Panc1 (cell line): ENCODE measurements at regions not wholly inside any gene's neighbourhood (a gene's known extent, or its start where the extent isn't known, plus 50 kb on each side); places are given as distances from the start of the nearest gene placed in this dataset.
A peak's percentile ranks its signal among the peaks of the same experiment; 100 is the strongest.

Source experiments
- ATAC-seq: fragments of 200-7000 bp; cut with Tn5 transposase; 2 replicates; pipeline ENCODE4 v1.9.1; 2020; ENCODE audit warnings: mild to moderate bottlenecking, moderate library complexity
- BruUV-seq: library from RNA; stranded (reverse); fragments of 400-500 nt; replicated peaks from 2 replicates; lab custom pipeline; 2021; lab: Mats Ljungman, UMichigan
- CTCF ChIA-PET: fragments of 300-600 bp; sonication (Branson Sonifier 250); formaldehyde crosslinking; loops from one replicate; lab custom pipeline; 2022; ENCODE audit warnings: antibody characterized with exemption; lab: Charles Lee
- POLR2A ChIA-PET: fragments of 300-600 bp; sonication (Branson Sonifier 250); formaldehyde crosslinking; loops from one replicate; lab custom pipeline; 2022; ENCODE audit warnings: antibody characterized with exemption; lab: Charles Lee
- DNase-seq: peaks from one replicate; pipeline ENCODE4 v3.0.0-alpha.2; 2010; ENCODE audit warnings: low read depth, low spot score
- H3K27ac ChIP-seq: 2 replicates; pipeline ENCODE4 v1.5.1; 2011; ENCODE audit warnings: mild to moderate bottlenecking, low read length, inconsistent platforms
- H3K27me3 ChIP-seq: fragments of 200-500 bp; sonication (Bioruptor generic); 2 replicates; pipeline ENCODE4 v1.6.0; 2014; ENCODE audit warnings: low read length, inconsistent platforms; ENCODE audit not compliant: control insufficient read depth, insufficient read depth
- H3K36me3 ChIP-seq: fragments of 200-500 bp; sonication (Bioruptor generic); 2 replicates; pipeline ENCODE4 v1.5.1; 2014; ENCODE audit warnings: inconsistent platforms, mild to moderate bottlenecking, low read length, moderate library complexity; ENCODE audit not compliant: control insufficient read depth, insufficient read depth
- H3K4me1 ChIP-seq: 2 replicates; pipeline ENCODE4 v1.5.1; 2011; ENCODE audit warnings: inconsistent platforms, mild to moderate bottlenecking, low read length, moderate library complexity; ENCODE audit not compliant: control insufficient read depth, insufficient read depth
- H3K4me3 ChIP-seq, 2 experiments: 2 replicates each; pipeline ENCODE4 v1.5.1; 2011 to 2012; ENCODE audit warnings: low read depth in 2 of 2, low read length in 2 of 2, mild to moderate bottlenecking in 2 of 2, inconsistent platforms in 1 of 2, moderate library complexity in 1 of 2
- H3K9me3 ChIP-seq: fragments of 200-500 bp; sonication (Bioruptor generic); 2 replicates; pipeline ENCODE4 v1.5.1; 2014; ENCODE audit warnings: low read depth, mild to moderate bottlenecking, inconsistent platforms, low read length, moderate library complexity; ENCODE audit not compliant: control insufficient read depth, insufficient read depth
- POLR2AphosphoS5 ChIP-seq: IDR thresholded peaks from 2 replicates; pipeline ENCODE4 v1.6.1; 2012; ENCODE audit warnings: mild to moderate bottlenecking, low read depth, low read length, moderate library complexity
- SIN3A ChIP-seq: IDR thresholded peaks from 2 replicates; pipeline ENCODE4 v1.6.1; 2012; ENCODE audit warnings: low read depth, mild to moderate bottlenecking, low read length, moderate library complexity, borderline replicate concordance; ENCODE audit not compliant: insufficient read depth
- TCF7L2 ChIP-seq: IDR thresholded peaks from 2 replicates; pipeline ENCODE4 v1.6.1; 2011; ENCODE audit warnings: mild to moderate bottlenecking, low read depth, low read length, inconsistent platforms
- in situ Hi-C: cut with HindIII; loops from 2 replicates; pipeline ENCODE4 v1.10.0; 2016; ENCODE audit warnings: low sequenced_read_pairs, low pct_unique_long_range_greater_than_20kb
- intact Hi-C: fragments of 100-400 bp; cut with micrococcal nuclease; formaldehyde crosslinking; loops from one replicate; pipeline ENCODE4 v1.10.0; 2022; ENCODE audit not compliant: unreplicated experiment
- TF ChIP-seq, protein P1 (sequence below): fragments of 450-650 bp; IDR thresholded peaks from 2 replicates; pipeline ENCODE4 v1.5.1; 2017; ENCODE audit warnings: mild to moderate bottlenecking
- TF ChIP-seq, protein P2 (sequence below), 2 experiments: IDR thresholded peaks; 2 replicates each; pipeline ENCODE4 v1.6.1; 2011 to 2012; ENCODE audit warnings: low read depth in 2 of 2, control low read depth in 1 of 2, low read length in 1 of 2, mild to moderate bottlenecking in 1 of 2, moderate library complexity in 1 of 2; ENCODE audit not compliant: insufficient read depth in 1 of 2

DNA sequence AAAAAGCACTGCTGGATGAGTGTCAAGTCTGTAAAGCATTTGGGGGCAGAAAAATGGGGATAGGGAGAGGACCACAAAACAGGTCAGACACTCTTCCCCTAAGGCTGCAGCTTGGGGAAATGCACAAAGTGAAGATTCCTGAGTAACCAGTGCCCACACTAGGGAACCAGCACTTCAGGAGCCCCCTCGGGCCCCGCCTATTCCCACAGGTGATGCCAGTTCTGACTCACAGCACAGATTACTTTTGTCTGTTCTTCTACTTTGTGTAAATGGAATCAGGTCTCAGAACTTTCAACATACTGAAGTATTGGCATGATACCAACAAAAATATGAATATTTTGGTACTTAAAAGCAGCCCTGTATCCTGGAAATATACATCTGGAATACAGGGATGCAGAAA lies 112.5 kb downstream of the ADRA2C start:
- ChIA-PET CTCF (no interaction called here), POLR2A (interaction anchor here (0.7 kb wide), 1 partner anchor 43 kb away, joined by 3 read pairs; no protein-coding TSS in a partner anchor)
- in situ Hi-C loops (no loop called here), intact Hi-C loops (loop anchor here (10.0 kb wide), 1 partner anchor 314 kb away; no protein-coding TSS in a partner anchor)
- TF ChIP-seq SIN3A, result no peak
- TF ChIP-seq, protein P1, sequence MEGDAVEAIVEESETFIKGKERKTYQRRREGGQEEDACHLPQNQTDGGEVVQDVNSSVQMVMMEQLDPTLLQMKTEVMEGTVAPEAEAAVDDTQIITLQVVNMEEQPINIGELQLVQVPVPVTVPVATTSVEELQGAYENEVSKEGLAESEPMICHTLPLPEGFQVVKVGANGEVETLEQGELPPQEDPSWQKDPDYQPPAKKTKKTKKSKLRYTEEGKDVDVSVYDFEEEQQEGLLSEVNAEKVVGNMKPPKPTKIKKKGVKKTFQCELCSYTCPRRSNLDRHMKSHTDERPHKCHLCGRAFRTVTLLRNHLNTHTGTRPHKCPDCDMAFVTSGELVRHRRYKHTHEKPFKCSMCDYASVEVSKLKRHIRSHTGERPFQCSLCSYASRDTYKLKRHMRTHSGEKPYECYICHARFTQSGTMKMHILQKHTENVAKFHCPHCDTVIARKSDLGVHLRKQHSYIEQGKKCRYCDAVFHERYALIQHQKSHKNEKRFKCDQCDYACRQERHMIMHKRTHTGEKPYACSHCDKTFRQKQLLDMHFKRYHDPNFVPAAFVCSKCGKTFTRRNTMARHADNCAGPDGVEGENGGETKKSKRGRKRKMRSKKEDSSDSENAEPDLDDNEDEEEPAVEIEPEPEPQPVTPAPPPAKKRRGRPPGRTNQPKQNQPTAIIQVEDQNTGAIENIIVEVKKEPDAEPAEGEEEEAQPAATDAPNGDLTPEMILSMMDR, result no peak
- TF ChIP-seq, protein P2, sequence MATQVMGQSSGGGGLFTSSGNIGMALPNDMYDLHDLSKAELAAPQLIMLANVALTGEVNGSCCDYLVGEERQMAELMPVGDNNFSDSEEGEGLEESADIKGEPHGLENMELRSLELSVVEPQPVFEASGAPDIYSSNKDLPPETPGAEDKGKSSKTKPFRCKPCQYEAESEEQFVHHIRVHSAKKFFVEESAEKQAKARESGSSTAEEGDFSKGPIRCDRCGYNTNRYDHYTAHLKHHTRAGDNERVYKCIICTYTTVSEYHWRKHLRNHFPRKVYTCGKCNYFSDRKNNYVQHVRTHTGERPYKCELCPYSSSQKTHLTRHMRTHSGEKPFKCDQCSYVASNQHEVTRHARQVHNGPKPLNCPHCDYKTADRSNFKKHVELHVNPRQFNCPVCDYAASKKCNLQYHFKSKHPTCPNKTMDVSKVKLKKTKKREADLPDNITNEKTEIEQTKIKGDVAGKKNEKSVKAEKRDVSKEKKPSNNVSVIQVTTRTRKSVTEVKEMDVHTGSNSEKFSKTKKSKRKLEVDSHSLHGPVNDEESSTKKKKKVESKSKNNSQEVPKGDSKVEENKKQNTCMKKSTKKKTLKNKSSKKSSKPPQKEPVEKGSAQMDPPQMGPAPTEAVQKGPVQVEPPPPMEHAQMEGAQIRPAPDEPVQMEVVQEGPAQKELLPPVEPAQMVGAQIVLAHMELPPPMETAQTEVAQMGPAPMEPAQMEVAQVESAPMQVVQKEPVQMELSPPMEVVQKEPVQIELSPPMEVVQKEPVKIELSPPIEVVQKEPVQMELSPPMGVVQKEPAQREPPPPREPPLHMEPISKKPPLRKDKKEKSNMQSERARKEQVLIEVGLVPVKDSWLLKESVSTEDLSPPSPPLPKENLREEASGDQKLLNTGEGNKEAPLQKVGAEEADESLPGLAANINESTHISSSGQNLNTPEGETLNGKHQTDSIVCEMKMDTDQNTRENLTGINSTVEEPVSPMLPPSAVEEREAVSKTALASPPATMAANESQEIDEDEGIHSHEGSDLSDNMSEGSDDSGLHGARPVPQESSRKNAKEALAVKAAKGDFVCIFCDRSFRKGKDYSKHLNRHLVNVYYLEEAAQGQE (IDR thresholded peaks at IDR 0.05; ENCODE audit: insufficient read depth in 1 of 2, low read depth in 2 of 2, low read length in 1 of 2), result no peak
- TF ChIP-seq TCF7L2, result no peak
- TF ChIP-seq POLR2AphosphoS5, result no peak
- DNase-seq (no peak), ATAC-seq (no peak)
- H3K4me3 ChIP-seq, result no peak overlapping the region
- no peaks in the 10 kb centered on the region for H3K9me3 ChIP-seq
- H3K27me3 ChIP-seq, result peaks cover 8% of the 10 kb centered on the region
- no peak overlapping the region for H3K27ac ChIP-seq
- peaks cover 2% of the 10 kb centered on the region; the same call in 1 of the 2 replicates for H3K4me1 ChIP-seq
- BruUV-seq, result no TSS peak
- H3K36me3 ChIP-seq, result no peaks in the 10 kb centered on the region

DNA sequence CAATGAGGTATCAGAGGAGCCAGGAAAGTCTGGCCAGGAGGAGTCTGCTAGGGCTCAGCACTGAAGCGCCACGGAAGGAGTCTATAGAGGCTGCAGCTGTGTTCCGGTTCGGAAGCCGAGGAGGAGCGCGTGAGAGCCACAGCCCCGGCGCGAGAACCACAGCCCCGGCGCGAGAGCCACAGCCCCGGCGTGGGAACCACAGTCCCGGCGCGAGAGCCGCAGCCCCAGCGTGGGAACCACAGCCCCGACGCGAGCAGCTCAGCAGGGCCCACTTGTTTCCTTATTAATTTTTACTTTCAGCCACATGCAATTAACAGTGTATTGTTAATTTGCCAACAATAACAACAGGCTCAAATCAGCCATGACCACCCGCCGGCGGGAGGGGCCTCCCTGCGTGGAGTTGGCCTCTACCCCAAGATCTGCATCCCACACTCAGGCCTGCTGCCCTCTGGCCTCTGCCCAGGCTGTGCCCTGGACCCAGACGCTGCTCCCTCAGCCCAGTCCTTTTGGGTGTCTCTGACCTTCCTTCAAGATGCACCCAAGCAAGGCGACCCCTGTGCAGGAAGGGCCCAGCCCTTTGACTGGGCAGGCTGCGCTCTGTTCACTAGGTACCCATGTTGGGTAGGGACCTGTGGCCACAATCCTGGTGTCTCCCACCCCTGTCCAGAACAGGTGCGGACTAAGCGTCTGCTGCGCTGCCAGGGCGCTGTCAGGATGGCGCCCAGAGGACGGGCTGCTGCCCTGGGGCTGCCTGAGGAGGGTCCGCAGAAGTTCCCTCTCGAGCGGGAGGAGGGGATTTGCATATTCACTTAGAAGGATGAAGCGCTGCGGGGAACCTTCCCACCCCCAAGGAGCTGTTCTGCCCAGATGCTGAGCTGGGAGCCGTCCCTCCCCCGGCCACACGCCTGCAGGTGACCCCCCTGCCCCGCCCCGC lies 113.8 kb downstream of the ADRA2C start:
- Histone ChIP-seq H3K36me3 (no peaks in the 10 kb centered on the region), H3K27ac (no peak overlapping the region)
- intact Hi-C loops, result loop anchor here (10.0 kb wide), 1 partner anchor 315 kb away; no protein-coding TSS in a partner anchor

More for the DNA sequence above, 113.8 kb downstream of the ADRA2C start:
- in situ Hi-C loops, result no loop called here
- no TSS peak for BruUV-seq
- ATAC-seq (peak; percentile 58), DNase-seq (no peak)
- Histone ChIP-seq H3K27me3 (peaks cover 8% of the 10 kb centered on the region), H3K4me3 (no peak overlapping the region), H3K9me3 (no peaks in the 10 kb centered on the region), H3K4me1 (peaks cover 2% of the 10 kb centered on the region; the same call in 1 of the 2 replicates)
- TF ChIP-seq TCF7L2 (no peak), POLR2AphosphoS5 (no peak), SIN3A (no peak)
- TF ChIP-seq, protein P1, result no peak
- TF ChIP-seq, protein P2 (IDR thresholded peaks at IDR 0.05; ENCODE audit: insufficient read depth in 1 of 2, low read depth in 2 of 2, low read length in 1 of 2), result no peak
- ChIA-PET CTCF (interaction anchor here (0.6 to 1.0 kb wide), 9 partner anchors 38 to 541 kb away, joined by 3 to 9 read pairs (median 4); no protein-coding TSS in a partner anchor), POLR2A (no interaction called here)
